H1 (cell line): ENCODE measurements at regions not wholly inside any gene's neighbourhood (a gene's known extent, or its start where the extent isn't known, plus 50 kb on each side); places are given as distances from the start of the nearest gene placed in this dataset.

Experiments
- CTCF ChIA-PET: fragments of 300-600 bp; sonication (Branson Sonifier 250); formaldehyde crosslinking; loops from one replicate; lab custom pipeline; 2021; ENCODE audit not compliant: partially characterized antibody; lab: Charles Lee
- POLR2A ChIA-PET: fragments of 300-600 bp; sonication (Branson Sonifier 250); formaldehyde crosslinking; loops from one replicate; lab custom pipeline; 2021; ENCODE audit warnings: inconsistent platforms; ENCODE audit not compliant: partially characterized antibody; lab: Charles Lee
- DNase-seq, 2 experiments: peaks; one replicate each; pipeline versions ENCODE4 v3.0.0 to v3.0.0-alpha.2; 2010 to 2022; ENCODE audit warnings: low spot score in 2 of 2, low read depth in 1 of 2, mixed read lengths in 1 of 2
- FAIRE-seq: peaks from 2 replicates; lab custom pipeline; 2011; peaks lifted over from hg19 to GRCh38; lab: Jason Lieb, UNC
- H2AFZ ChIP-seq: 2 replicates; pipeline ENCODE4 v1.8.1; 2012; ENCODE audit warnings: low read length, inconsistent platforms
- H2AK5ac ChIP-seq: 2 replicates; pipeline ENCODE4 v1.6.1; 2013; ENCODE audit warnings: low read depth, low read length
- H2BK120ac ChIP-seq: replicated peaks from 2 replicates; pipeline ENCODE3; 2013; ENCODE audit warnings: low read depth, low read length, inconsistent platforms
- H2BK12ac ChIP-seq: 2 replicates; pipeline ENCODE4 v1.6.1; 2013; ENCODE audit warnings: low read depth, low read length
- H2BK15ac ChIP-seq: 2 replicates; pipeline ENCODE4 v1.6.1; 2013; ENCODE audit warnings: low read length
- H2BK20ac ChIP-seq: 2 replicates; pipeline ENCODE4 v1.6.1; 2013; ENCODE audit warnings: low read length
- H2BK5ac ChIP-seq: 2 replicates; pipeline ENCODE4 v1.6.1; 2013; ENCODE audit warnings: low read depth, low read length
- H3K14ac ChIP-seq: 2 replicates; pipeline ENCODE4 v1.6.1; 2013; ENCODE audit warnings: inconsistent platforms; ENCODE audit not compliant: insufficient read length
- H3K18ac ChIP-seq: 2 replicates; pipeline ENCODE4 v1.6.1; 2013; ENCODE audit warnings: low read length; ENCODE audit errors: extremely low read depth
- H3K23ac ChIP-seq: 2 replicates; pipeline ENCODE4 v1.6.1; 2013; ENCODE audit warnings: inconsistent platforms; ENCODE audit not compliant: insufficient read length
- H3K23me2 ChIP-seq: 2 replicates; pipeline ENCODE4 v1.6.1; 2013; ENCODE audit warnings: low read depth, low read length
- H3K27ac ChIP-seq: 2 replicates; pipeline ENCODE4 v1.6.1; 2011; ENCODE audit warnings: low read depth, low read length, inconsistent platforms
- H3K27me3 ChIP-seq, 4 experiments: replicated peaks in 1 of 4; 1 replicate in 1 of 4; 2 replicates in 3 of 4; pipeline versions ENCODE4 v1.6.1 to v1.8.1; 2011 to 2013; ENCODE audit warnings: low read length in 3 of 4, mild to moderate bottlenecking in 3 of 4, inconsistent platforms in 2 of 4, mixed read lengths in 2 of 4, moderate library complexity in 1 of 4; ENCODE audit not compliant: control insufficient read depth in 3 of 4, insufficient read depth in 3 of 4; ENCODE audit errors: extremely low read depth in 1 of 4
- H3K36me3 ChIP-seq, 4 experiments: 2 replicates each; pipeline versions ENCODE4 v1.6.1 to v1.8.1; 2011 to 2013; ENCODE audit warnings: mild to moderate bottlenecking in 4 of 4, low read length in 3 of 4, moderate library complexity in 2 of 4, control low read depth in 1 of 4, inconsistent platforms in 1 of 4; ENCODE audit not compliant: insufficient read depth in 4 of 4, control insufficient read depth in 2 of 4
- H3K4ac ChIP-seq: replicated peaks from 2 replicates; pipeline ENCODE3; 2013; ENCODE audit warnings: low read length, low read depth, mixed read lengths, inconsistent platforms; ENCODE audit not compliant: insufficient read length
- H3K4me1 ChIP-seq, 4 experiments: replicated peaks in 1 of 4; 1 replicate in 1 of 4; 2 replicates in 3 of 4; pipeline versions ENCODE4 v1.6.1 to v1.8.1; 2011 to 2013; ENCODE audit warnings: low read length in 3 of 4, inconsistent platforms in 2 of 4, mixed read lengths in 1 of 4; ENCODE audit not compliant: insufficient read depth in 4 of 4, control insufficient read depth in 3 of 4
- H3K4me2 ChIP-seq, 2 experiments: 2 replicates each; pipeline versions ENCODE4 v1.6.1 to v1.8.1; 2011 to 2013; ENCODE audit warnings: low read depth in 2 of 2, low read length in 2 of 2, control low read depth in 1 of 2, inconsistent platforms in 1 of 2, mild to moderate bottlenecking in 1 of 2; ENCODE audit not compliant: insufficient read depth in 1 of 2
- H3K4me3 ChIP-seq, 4 experiments: fragments of 200-600, 300-600 bp in 1 of 4; sonication (generic), shearing (Covaris generic), sonication (Bioruptor Twin) in 1 of 4; 2 replicates each; pipeline versions ENCODE4 v1.5.1 to v1.8.1; 2011 to 2016; ENCODE audit warnings: low read length in 4 of 4, low read depth in 3 of 4, control low read depth in 2 of 4, inconsistent platforms in 2 of 4, mild to moderate bottlenecking in 2 of 4, mixed read lengths in 1 of 4, moderate library complexity in 1 of 4; ENCODE audit not compliant: insufficient read depth in 2 of 4; ENCODE audit errors: extremely low read depth in 1 of 4
- H3K56ac ChIP-seq: replicated peaks from 2 replicates; pipeline ENCODE3; 2013; ENCODE audit warnings: low read depth, mild to moderate bottlenecking, mixed read lengths, low read length, inconsistent platforms; ENCODE audit not compliant: insufficient read length
- H3K79me1 ChIP-seq: 2 replicates; pipeline ENCODE4 v1.6.1; 2013; ENCODE audit warnings: low read depth, low read length, control low read depth
- H3K79me2 ChIP-seq, 2 experiments: 2 replicates each; pipeline versions ENCODE4 v1.6.1 to v1.8.1; 2012 to 2013; ENCODE audit warnings: low read length in 2 of 2, mild to moderate bottlenecking in 2 of 2, inconsistent platforms in 1 of 2; ENCODE audit not compliant: insufficient read depth in 2 of 2, control insufficient read depth in 1 of 2
- H3K9ac ChIP-seq, 4 experiments: replicated peaks in 1 of 4; 1 replicate in 1 of 4; 2 replicates in 3 of 4; pipeline versions ENCODE4 v1.6.1 to v1.8.1; 2011 to 2013; ENCODE audit warnings: low read depth in 3 of 4, low read length in 3 of 4, control low read depth in 2 of 4, mild to moderate bottlenecking in 2 of 4, moderate library complexity in 2 of 4, inconsistent platforms in 1 of 4; ENCODE audit errors: extremely low read depth in 1 of 4
- H3K9me3 ChIP-seq, 2 experiments: 2 replicates each; pipeline versions ENCODE4 v1.6.1 to v1.8.1; 2012 to 2013; ENCODE audit warnings: mild to moderate bottlenecking in 2 of 2, moderate library complexity in 2 of 2, control low read depth in 1 of 2, inconsistent platforms in 1 of 2, low read depth in 1 of 2, low read length in 1 of 2, mixed read lengths in 1 of 2; ENCODE audit not compliant: insufficient read depth in 2 of 2
- H4K20me1 ChIP-seq, 2 experiments: replicated peaks in 1 of 2; 2 replicates each; pipeline versions ENCODE3 to v1.8.1; 2011 to 2013; ENCODE audit warnings: inconsistent platforms in 2 of 2, low read length in 2 of 2, mild to moderate bottlenecking in 1 of 2; ENCODE audit not compliant: insufficient read depth in 2 of 2, control insufficient read depth in 1 of 2
- H4K5ac ChIP-seq: 2 replicates; pipeline ENCODE4 v1.6.1; 2013; ENCODE audit warnings: low read length, low read depth, mixed read lengths, inconsistent platforms; ENCODE audit not compliant: insufficient read length
- H4K8ac ChIP-seq: 2 replicates; pipeline ENCODE4 v1.8.0; 2013; ENCODE audit warnings: mild to moderate bottlenecking, moderate library complexity, low read length, inconsistent platforms; ENCODE audit not compliant: insufficient read depth; ENCODE audit errors: extremely low read depth
- H4K91ac ChIP-seq: replicated peaks from 2 replicates; pipeline ENCODE3; 2013; ENCODE audit warnings: low read length, mixed read lengths, inconsistent platforms; ENCODE audit not compliant: insufficient read length
- KDM1A ChIP-seq: fragments of 200-600, 300-600 bp; sonication (generic); IDR thresholded peaks from 2 replicates; pipeline ENCODE4 v1.7.1; 2016; ENCODE audit warnings: mild to moderate bottlenecking, low read length, borderline replicate concordance
- WGBS, 2 experiments: shearing (Covaris generic) in 1 of 2; methylation state at CpG; one replicate each; pipeline versions ENCODE4 v1.1.6 to v1.1.7; 2013 to 2015; ENCODE audit warnings: low lambda C conversion rate in 2 of 2, mixed read lengths in 2 of 2, inconsistent platforms in 1 of 2, low coverage in 1 of 2, missing lambda C conversion rate in 1 of 2; ENCODE audit not compliant: insufficient replicate concordance in 2 of 2, insufficient coverage in 1 of 2, insufficient read length in 1 of 2; ENCODE audit errors: extremely low coverage in 1 of 2, missing lambda C conversion rate in 1 of 2; 5-methylcytosine and 5-hydroxymethylcytosine counted together

DNA sequence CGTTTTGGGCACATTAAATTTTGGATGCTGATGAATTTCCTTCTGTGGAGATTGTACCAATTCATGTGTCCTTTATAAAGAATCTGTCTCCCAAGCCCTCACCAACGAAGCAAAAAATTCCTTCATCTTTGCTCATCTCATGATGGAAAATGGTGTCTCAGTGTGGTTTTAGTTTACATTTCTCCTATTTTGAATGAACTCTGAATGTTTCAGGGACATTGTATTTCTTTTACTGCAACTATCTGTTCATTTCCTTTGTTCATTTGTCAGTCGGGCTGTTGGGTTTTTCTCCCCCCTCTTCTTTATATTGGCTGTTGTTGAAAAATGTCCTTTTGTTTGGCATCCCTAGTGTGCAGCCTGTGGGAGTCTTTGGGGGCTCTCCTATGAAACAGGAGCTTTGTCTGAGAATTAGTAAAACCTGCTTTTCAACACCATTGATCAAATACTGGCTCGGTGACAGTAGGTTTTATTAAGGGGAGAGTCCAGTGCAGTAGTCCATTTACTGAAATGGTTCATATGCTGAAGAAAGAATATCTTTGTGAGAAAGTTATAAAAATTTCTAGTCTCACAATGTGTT lies 91.3 kb upstream of the C1QTNF9B start:
- Histone ChIP-seq H4K91ac (no peak overlapping the region), H2BK15ac (no peak overlapping the region), H3K4me2 (no peak overlapping the region), H2AK5ac (no peak overlapping the region), H3K56ac (no peak overlapping the region), H4K5ac (no peak overlapping the region), H3K36me3 (no peaks in the 10 kb centered on the region), H3K4me1 (no peaks in the 10 kb centered on the region), H3K4ac (no peak overlapping the region), H3K27ac (no peak overlapping the region), H3K9me3 (no peaks in the 10 kb centered on the region), H3K18ac (no peak overlapping the region), H2BK12ac (no peak overlapping the region), H4K20me1 (no peaks in the 10 kb centered on the region), H4K8ac (no peak overlapping the region), H2BK20ac (no peak overlapping the region), H3K27me3 (no peaks in the 10 kb centered on the region), H3K79me1 (no peaks in the 10 kb centered on the region), H3K14ac (no peak overlapping the region), H2BK120ac (no peak overlapping the region), H3K4me3 (no peak overlapping the region), H2BK5ac (no peak overlapping the region), H3K23me2 (no peaks in the 10 kb centered on the region), H3K79me2 (no peaks in the 10 kb centered on the region), H3K23ac (no peak overlapping the region), H3K9ac (no peak overlapping the region), H2AFZ (no peak overlapping the region)
- TF ChIP-seq KDM1A: no peak
- FAIRE-seq: no peak
- POLR2A ChIA-PET: no interaction called here
- no peak for DNase-seq
- CTCF ChIA-PET: interaction anchor here (1.2 kb wide), 1 partner anchor 68 kb away, joined by 3 read pairs; no protein-coding TSS in a partner anchor
- WGBS, 2 experiments: 88% methylated on average over 4 of the region's 4 CpGs; no CpG with 5 or more reads in 1 of the 2 experiments
